HL-60 (cell line): ENCODE measurements at regions not wholly inside any gene's neighbourhood (a gene's known extent, or its start where the extent isn't known, plus 50 kb on each side); places are given as distances from the start of the nearest gene placed in this dataset.

ENCODE experiments used
- DNase-seq, 2 experiments: peaks; one replicate each; pipeline ENCODE4 v3.0.0-alpha.2; 2010 to 2020; ENCODE audit warnings: low read depth in 1 of 2, low spot score in 1 of 2
- H3K27ac ChIP-seq: fragments of 250-450 bp; sonication (Bioruptor Pico); replicated peaks from 2 replicates; pipeline ENCODE4 v1.5.1; 2020; ENCODE audit warnings: mild to moderate bottlenecking, moderate library complexity
- H3K27me3 ChIP-seq: fragments of 250-450 bp; sonication (Bioruptor Pico); 2 replicates; pipeline ENCODE4 v1.5.1; 2021; ENCODE audit warnings: mild to moderate bottlenecking, moderate library complexity; ENCODE audit not compliant: insufficient read depth, poor library complexity, severe bottlenecking
- H3K4me3 ChIP-seq: replicated peaks from 2 replicates; pipeline ENCODE4 v1.5.1; 2011; ENCODE audit warnings: mild to moderate bottlenecking, control low read depth, low read length; ENCODE audit not compliant: insufficient read depth
- CTCF ChIP-seq: IDR thresholded peaks from one replicate; pipeline ENCODE4 v1.5.1; 2011; ENCODE audit warnings: low read length, control low read depth, inconsistent platforms; ENCODE audit not compliant: insufficient read depth
- GABPA ChIP-seq: IDR thresholded peaks from 2 replicates; pipeline ENCODE4 v1.6.1; 2012; ENCODE audit warnings: low read depth
- POLR2AphosphoS5 ChIP-seq: IDR thresholded peaks from 2 replicates; pipeline ENCODE4 v1.6.1; 2012; ENCODE audit warnings: low read depth
- REST ChIP-seq: IDR thresholded peaks from 2 replicates; pipeline ENCODE4 v1.6.1; 2012; ENCODE audit warnings: low read depth; ENCODE audit not compliant: insufficient replicate concordance
- SPI1 ChIP-seq: IDR thresholded peaks from 2 replicates; pipeline ENCODE4 v1.6.1; 2012; ENCODE audit warnings: low read depth, mild to moderate bottlenecking, borderline replicate concordance

GRCh38 chr5:66517351-66517750, 78.8 kb upstream of the MAST4 start:
- Histone ChIP-seq H3K4me3 (no peak overlapping the region), H3K27me3 (no peaks in the 10 kb centered on the region), H3K27ac (no peak overlapping the region)
- no peak for DNase-seq
- TF ChIP-seq REST (no peak), CTCF (no peak), SPI1 (no peak), POLR2AphosphoS5 (no peak), GABPA (no peak)

DNA sequence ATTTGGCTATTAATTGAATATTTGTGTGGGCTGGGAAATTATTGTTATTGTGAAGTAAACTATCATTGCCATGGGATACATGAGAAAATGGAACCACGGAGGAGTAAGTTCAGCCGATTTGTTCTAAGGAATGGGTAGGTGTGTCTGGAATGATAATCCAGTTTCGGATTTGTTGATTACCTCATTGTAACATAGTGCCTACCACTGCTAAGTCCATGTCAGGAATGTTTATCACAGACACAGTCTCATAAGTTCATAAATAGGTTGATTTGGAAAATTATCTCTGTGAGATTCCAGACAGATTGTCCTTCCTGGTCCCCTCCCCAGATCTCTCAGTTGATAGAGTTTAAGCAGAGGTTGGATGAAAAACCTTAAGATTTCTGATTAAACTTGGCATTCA, 78.1 kb upstream of the MAST4 start:
- TF ChIP-seq SPI1: no peak
- Histone ChIP-seq H3K27me3 (no peaks in the 10 kb centered on the region), H3K27ac (no peak overlapping the region)

DNA sequence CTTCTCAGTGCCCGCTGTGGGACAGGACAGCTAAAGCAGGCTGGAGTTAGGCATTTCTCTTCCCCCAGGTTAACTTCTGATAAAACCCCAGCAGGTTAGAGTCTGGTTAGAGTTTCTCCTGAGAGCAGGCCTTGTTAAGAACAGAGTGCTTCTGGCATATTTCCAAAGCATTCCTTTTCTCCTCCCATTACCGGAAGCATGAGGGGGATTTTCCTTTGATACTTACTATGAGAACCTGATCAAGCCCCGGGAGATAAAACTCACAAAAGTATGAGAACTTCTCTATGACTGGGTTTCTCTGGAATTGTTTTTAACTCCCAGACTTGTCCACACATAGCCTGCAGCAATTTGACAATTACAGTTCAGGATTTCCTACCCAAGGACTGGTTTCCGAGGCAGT, 77.4 kb upstream of the MAST4 start:
- DNase-seq: no peak
- no peaks in the 10 kb centered on the region for H3K27me3 ChIP-seq
- TF ChIP-seq CTCF (no peak), SPI1 (no peak)
- no peak overlapping the region for H3K4me3 ChIP-seq
- no peak overlapping the region for H3K27ac ChIP-seq

More for the DNA sequence above, 78.1 kb upstream of the MAST4 start:
- no peak overlapping the region for H3K4me3 ChIP-seq
- no peak for DNase-seq

GRCh38 chr5:66519626-66520025, 76.6 kb upstream of the MAST4 start:
- Histone ChIP-seq H3K4me3 (no peak overlapping the region), H3K27me3 (no peaks in the 10 kb centered on the region), H3K27ac (no peak overlapping the region)
- DNase-seq: no peak
- TF ChIP-seq POLR2AphosphoS5 (no peak), SPI1 (no peak), GABPA (no peak), REST (no peak), CTCF (no peak)
